Panc1 (cell line): ENCODE measurements at regions not wholly inside any gene's neighbourhood (a gene's known extent, or its start where the extent isn't known, plus 50 kb on each side); places are given as distances from the start of the nearest gene placed in this dataset.
"Not testable (repeated sequence)": the region's sequence is repeated elsewhere in the genome, so short reads cannot be mapped to it uniquely, and the experiment has no call there.

Experiments
- CTCF ChIP-seq: fragments of 450-650 bp; IDR thresholded peaks from 2 replicates; pipeline ENCODE4 v1.5.1; 2017; ENCODE audit warnings: mild to moderate bottlenecking
- POLR2AphosphoS5 ChIP-seq: IDR thresholded peaks from 2 replicates; pipeline ENCODE4 v1.6.1; 2012; ENCODE audit warnings: mild to moderate bottlenecking, low read depth, low read length, moderate library complexity

GRCh38 chr9:42335342-42335741 is 151.9 kb downstream of the SPATA31A6 start:
- not testable (repeated sequence) for TF ChIP-seq POLR2AphosphoS5, CTCF
